AG04449 (cell line): ENCODE measurements at regions not wholly inside any gene's neighbourhood (a gene's known extent, or its start where the extent isn't known, plus 50 kb on each side); places are given as distances from the start of the nearest gene placed in this dataset.
"Not testable (repeated sequence)": the region's sequence is repeated elsewhere in the genome, so short reads cannot be mapped to it uniquely, and the experiment has no call there.

ENCODE experiments used
- CTCF ChIA-PET: fragments of 350-600 bp; formaldehyde crosslinking; extraction: SDS; loops from one replicate; lab custom pipeline; 2021; ENCODE audit warnings: antibody characterized with exemption; lab: Yijun Ruan, JAX
- POLR2A ChIA-PET: fragments of 400-600, 350-600 bp; formaldehyde crosslinking; extraction: SDS; loops from one replicate; lab custom pipeline; 2020; ENCODE audit warnings: antibody characterized with exemption, inconsistent platforms; lab: Yijun Ruan, JAX
- DNase-seq: peaks from one replicate; pipeline ENCODE4 v3.0.0-alpha.2; 2010; ENCODE audit warnings: low read depth, low spot score
- H3K4me3 ChIP-seq: 2 replicates; pipeline ENCODE4 v1.5.1; 2011; ENCODE audit warnings: low read depth, mild to moderate bottlenecking, control low read depth, low read length

DNA sequence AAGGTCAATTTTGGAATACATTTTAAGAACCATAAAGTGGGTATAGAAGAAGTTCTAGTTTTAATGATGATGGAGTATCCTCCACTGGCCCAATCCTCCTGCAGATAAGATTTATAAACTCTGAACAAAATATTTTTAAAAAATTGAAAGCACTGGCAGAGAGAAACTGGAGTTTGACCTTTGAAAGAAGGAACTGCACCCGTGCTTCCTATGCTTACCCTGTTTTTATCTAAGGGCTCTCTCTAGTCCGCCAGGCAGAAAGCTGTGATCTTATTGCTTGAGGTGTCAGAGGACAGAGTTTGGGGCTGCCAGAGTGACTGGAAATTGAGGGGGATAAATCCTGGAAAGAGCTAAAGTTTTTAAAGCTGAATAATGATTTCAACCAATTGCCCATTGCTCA, 282.6 kb downstream of the BCL2L11 start:
- CTCF ChIA-PET, POLR2A ChIA-PET, H3K4me3 ChIP-seq, DNase-seq: not testable (repeated sequence)

DNA sequence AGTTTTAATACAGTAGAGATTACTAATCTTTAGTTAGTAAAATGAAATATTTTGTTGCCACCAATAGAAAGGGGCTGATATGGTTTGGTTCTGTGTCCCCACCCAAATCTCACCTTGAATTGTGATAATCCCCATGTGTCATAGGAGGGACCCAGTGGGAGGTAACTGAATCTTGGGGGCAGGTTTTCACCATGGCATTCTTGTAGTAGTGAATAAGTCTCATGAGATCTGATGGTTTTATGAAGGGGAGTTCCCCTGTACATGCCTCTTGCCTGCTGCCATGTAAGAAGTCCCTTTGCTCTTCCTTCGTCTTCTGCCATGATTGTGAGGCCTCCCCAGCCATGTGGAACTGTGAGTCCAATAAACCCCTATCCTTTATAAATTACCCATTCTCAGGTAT, 285.9 kb downstream of the BCL2L11 start:
- POLR2A ChIA-PET, H3K4me3 ChIP-seq, CTCF ChIA-PET, DNase-seq: not testable (repeated sequence)

DNA sequence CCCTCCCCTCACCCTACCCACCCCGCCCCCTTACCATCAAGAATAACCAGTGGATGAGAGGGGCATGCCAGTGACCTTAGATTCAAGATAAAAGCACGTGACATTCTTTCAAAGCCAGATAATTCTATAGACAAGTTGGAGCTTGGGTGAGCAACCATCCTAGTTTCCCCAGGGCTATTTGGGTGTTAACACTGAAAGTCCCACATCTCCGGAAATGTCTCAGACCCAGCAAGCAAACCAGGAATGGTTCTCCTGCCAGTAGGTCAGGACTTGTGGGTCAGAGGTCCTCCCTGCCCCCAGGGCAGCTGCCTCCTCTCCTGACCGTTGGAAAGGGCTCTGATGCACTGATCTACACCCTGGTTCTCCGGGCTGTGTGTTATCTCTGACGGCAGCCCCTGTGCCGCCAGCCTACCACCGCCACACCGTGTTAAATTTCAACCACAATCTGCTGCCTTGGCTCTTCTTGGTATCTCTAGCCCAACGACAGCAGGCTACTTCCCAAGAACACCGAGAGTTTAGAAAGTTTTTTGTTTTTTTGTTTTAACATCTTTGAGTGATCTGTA, 287.0 kb downstream of the BCL2L11 start:
- DNase-seq, CTCF ChIA-PET, H3K4me3 ChIP-seq, POLR2A ChIA-PET: not testable (repeated sequence)

DNA sequence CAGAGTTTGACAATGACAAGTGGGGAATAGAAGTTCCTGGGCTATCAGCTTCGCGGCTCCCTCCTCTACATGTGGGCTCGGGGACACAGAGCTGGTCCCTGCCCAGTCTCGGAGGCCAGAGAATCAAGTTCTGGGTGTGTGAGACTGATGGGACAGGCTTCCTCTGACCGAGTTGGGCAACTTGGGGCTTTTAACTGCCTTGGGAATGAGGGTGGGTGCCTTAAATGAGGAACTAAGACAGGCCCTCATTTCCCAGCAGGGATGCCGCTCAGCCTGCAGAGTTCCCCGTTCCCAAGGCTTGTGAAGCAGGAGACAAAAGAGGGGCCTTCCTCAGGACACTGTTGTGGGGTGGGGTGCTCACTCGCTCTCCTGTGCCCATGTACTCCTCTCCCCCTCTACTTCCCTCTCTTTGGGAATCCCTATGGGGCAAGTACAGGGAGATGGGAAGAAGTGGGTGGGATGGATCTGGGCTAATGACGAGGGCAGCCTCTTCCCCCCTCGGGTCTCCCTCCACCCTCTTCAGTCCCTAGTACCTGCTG, 290.2 kb downstream of the BCL2L11 start:
- CTCF ChIA-PET, DNase-seq, H3K4me3 ChIP-seq, POLR2A ChIA-PET: not testable (repeated sequence)

DNA sequence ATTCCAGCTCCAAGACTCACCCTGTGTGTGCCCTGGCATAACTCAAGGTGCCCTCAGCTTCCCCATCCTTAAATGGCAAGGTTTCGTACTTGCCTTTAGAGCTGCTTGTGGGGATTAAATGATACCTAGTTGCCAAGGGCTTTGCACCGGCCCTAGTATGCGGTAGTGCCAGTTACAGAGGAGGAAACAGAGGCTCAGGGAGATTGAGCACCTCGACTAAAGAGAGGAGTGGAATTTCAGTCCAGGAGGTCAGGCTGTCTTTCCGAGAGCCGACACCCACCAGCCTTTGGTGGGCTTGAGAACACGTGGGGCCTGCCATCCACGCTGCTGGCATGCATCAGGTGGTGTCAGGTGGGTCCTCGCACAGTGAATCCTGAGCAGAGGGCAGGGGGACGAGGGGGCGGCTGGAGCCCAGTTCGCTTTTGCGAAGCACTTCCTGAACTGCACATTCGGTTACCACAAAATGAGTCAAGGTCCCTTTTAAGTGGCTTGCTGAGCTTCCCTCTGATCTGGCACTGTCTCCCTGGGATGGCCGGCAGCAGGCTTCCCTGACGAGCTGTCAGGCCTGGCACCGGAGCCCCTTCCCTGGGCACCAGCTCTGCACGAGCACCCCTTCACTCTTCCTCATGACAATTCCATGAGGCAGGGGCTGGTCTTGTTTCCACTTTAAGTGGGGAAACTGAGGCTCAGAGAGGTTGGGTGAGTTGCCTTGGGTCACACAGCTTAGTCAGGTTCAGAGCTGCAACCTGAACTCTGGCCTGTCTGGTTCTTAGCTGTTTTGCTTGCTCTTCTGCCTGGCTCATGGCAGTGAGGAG, 291.4 kb downstream of the BCL2L11 start:
- CTCF ChIA-PET, result not testable (repeated sequence)

DNA sequence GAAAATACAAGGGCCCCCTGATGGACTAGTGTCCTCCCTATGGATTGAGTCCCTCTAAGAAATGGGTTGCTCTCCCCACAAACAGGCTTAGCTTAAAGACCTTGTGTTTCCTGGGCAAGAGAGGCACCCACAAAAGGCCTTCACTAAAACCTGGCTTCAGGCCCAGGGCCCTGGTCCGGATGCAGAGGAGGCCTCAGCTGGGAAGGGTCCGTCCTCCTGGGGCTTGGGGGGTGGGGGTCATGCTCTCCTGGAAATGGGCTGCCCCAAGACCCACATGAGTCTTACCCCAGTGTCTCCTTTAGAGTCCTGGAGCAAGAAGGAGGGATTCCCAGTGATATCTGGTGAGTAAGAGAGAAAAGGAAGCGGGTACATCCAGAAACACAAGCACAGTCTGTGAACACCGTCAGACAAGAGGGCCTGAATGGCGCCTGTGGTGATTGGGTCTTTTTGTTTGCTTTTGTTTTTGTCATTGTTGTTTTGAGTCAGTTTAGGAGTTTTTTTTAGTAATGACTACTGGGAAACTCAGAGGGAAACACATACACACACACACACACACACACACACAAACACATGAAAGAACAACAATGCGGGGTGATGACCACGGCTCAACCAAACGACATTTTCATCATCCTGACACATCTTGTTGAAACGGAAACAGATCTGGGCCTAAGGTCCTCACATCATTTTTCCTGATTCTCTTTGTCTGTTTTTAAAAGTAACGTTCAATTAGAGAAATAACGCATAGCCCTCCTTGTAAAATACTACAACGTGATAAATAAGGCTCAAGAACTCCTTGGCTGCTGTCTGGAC, 292.3 kb downstream of the BCL2L11 start:
- H3K4me3 ChIP-seq, CTCF ChIA-PET, POLR2A ChIA-PET, DNase-seq: not testable (repeated sequence)

More for the DNA sequence above, 291.4 kb downstream of the BCL2L11 start:
- H3K4me3 ChIP-seq, POLR2A ChIA-PET, DNase-seq: not testable (repeated sequence)

DNA sequence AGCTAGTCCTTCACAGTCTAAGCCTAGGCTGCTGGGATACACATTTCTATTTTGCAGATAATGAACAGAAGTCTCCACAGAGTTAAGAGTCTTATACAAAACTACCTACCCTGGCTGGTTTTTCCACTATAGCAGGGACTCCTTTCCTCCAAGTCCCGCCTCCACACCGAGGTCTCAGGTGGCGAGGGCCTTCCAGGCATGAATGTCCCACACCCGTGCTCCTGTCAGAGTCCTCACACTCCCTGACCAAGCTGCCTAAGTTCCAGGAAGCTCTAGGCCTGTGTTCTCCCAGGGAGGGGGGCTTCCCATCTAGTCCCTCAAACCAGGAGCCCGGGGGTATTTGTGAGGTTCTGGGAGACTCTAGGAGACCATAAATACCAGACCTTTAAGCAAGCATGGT, 293.2 kb downstream of the BCL2L11 start:
- CTCF ChIA-PET, H3K4me3 ChIP-seq, DNase-seq, POLR2A ChIA-PET: not testable (repeated sequence)

DNA sequence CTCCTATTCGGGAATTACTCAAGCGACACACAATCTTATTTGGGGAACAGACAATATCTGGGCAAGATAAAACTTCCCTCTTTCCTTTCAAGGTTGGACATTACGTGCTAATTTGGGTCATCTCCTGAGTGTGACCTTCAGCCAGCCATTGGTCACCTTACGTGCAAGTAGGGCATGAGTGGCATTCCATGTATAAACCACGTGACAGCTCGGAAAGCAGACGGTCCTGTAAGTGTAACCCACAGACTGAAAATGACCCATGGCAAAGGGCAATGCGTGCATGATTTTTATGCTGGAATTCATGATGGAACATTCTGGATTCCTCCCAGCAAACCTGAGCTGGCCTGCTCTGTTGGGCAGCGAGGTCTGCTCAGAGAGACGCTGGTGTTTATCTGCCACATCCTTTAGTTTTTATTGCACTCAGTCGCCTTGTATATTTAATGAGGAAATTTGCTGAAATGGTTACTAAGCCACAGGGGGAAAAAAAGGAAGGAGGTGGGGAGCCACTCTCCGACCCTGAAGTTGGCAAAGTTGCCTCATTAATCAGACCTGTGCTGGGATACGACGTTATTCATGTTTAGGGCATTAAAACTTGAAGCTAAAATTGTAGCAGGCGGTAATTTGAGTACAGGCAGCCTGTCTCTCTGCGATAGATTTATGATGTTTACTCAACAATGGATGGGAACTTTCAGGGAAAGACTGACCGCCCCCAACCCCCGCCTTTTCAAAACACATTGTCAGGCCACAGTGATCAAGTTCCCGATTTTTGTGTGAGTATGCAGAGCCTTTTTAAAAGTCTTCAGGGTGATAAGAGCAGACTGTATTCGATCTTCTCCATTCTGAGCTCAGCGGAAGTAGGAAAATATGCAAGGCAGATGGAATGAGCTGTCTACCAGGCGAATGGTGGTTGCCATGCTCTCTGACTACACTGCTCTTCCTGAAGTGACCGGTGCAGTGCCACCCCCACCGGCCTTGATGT, 295.3 kb downstream of the BCL2L11 start:
- DNase-seq, POLR2A ChIA-PET, CTCF ChIA-PET, H3K4me3 ChIP-seq: not testable (repeated sequence)

DNA sequence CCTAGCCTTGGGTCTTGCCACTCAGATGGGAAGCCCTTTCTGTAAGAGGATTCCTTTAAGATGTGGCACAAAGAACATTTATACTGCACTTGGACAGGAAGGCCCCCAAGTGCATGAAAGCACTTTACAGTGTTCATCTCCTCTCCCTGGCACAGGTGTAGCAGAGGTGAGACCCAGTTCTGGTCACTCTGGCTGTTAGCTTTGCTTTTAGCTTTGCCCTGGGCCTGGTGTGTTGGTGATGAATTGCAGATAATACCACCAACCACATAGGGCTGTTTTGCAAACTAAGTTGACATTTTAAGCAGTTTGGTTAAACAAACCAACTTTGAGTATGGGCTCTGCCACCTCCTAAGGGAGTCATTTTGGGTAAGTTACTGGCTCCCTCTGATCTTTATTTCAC, 296.3 kb downstream of the BCL2L11 start:
- POLR2A ChIA-PET, H3K4me3 ChIP-seq, CTCF ChIA-PET, DNase-seq: not testable (repeated sequence)

DNA sequence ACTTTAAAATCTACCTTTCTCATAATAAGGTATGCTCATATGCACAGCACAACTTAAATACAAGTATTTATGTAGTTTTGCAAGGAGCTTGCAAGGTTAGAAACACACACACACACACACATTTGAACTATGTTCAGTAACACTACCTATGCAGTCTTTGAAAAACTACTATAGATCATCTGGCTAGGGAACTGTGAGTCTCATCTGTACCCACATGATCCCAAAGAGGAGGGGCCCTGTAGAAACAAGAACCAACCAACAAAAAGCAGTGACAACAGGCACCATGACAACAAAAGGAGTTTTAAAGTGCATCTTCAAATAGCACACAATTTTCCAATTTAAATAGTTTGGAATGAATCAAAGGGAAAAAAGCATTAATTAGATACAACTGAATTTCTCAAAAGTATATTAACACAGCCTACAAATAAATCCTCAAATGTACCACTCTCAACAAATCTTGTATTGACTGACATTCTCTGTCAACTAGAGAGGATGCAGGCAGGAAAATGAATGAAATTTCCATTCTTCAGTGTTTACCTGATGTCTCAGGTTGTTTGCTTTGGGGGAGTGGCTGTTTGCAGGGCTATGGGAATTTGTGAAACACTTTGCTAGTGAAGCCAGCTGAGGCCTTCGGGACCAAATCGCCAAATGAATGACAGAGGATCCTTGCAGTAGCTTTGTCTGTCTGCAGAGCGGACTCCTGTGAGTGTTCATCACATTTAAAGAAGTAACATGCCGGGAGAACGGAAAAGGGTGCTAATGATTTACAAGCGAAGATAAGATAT, 297.6 kb downstream of the BCL2L11 start:
- DNase-seq, POLR2A ChIA-PET, H3K4me3 ChIP-seq, CTCF ChIA-PET: not testable (repeated sequence)

DNA sequence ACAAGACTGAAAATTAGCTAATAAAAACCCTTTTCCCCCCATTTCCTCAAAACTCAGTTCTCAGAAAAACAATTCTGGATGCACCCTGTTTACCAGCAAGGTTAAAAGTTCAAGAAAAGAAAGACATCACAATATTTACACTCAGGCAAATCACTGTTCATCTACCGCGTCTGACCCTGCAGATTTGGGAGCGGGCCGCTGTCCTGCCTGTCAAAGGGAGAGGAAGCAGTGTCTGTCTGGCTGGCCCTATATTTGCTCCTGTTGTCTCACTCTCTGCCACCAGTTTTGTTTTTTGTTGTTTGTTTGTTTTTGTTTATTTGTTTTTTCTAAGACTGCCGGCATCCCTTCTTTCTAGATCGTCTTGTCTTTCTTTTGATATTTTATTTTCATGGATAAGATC, 299.4 kb downstream of the BCL2L11 start:
- H3K4me3 ChIP-seq, CTCF ChIA-PET, POLR2A ChIA-PET, DNase-seq: not testable (repeated sequence)

DNA sequence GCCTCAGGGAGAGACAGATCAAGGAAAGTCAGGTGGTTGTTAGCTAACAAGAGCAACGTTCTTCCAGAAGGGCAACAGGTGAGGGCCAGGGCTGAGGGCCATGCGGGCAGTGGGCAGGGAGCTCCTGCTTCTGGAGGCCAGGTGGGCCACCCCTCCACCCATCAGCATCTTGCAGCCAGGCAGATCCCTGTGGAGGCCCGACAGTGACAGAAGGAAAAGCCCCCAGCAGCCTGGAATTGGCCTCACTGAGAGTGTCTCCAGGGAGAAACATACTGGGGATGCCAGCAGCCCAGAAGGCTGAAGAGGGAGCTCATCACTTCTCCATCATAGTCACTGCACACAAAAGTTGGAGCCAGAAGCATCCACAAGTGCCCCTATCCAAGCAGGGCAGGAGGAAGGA, 300.1 kb downstream of the BCL2L11 start:
- CTCF ChIA-PET, POLR2A ChIA-PET, DNase-seq: not testable (repeated sequence)

DNA sequence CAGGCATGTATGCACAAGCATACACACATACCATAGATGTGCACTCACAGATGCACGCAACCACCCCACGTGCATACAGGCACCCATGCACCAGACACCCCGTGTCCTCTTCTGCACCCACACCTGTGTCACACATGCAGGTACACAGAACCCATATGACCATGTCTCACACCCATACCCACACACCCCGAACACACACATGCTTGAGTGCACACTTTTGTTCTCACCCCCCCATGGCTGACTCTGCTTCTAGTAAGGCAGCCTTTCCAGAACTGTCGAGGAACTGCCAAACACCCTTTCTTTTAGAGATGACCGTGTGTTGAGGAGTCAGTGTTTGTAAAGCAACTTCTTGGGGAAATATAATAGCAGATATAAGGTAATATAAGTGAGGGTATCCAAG, 301.2 kb downstream of the BCL2L11 start:
- CTCF ChIA-PET, result not testable (repeated sequence)

More for the DNA sequence above, 300.1 kb downstream of the BCL2L11 start:
- not testable (repeated sequence) for H3K4me3 ChIP-seq

DNA sequence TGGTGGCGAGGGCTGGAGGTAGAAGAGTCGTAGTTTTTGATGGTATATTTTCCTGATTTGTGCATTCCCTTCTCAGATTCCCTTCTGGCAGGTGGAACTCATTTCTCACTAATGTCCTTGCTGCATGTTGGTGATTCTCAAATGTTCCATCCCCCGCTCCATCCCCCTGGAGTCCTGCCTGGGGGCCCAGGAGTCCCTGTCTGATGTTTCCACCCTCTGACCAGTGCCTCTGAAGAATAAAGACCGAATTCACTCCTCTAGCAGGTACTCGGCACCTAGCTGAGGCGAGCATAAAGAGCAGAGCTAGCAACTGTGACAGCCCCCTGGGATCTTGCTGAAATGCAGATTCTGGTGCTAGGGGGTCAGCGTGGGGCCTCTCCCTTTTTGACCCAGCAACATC, 301.8 kb downstream of the BCL2L11 start:
- DNase-seq, POLR2A ChIA-PET, CTCF ChIA-PET, H3K4me3 ChIP-seq: not testable (repeated sequence)

More for the DNA sequence above, 301.2 kb downstream of the BCL2L11 start:
- DNase-seq, POLR2A ChIA-PET, H3K4me3 ChIP-seq: not testable (repeated sequence)

DNA sequence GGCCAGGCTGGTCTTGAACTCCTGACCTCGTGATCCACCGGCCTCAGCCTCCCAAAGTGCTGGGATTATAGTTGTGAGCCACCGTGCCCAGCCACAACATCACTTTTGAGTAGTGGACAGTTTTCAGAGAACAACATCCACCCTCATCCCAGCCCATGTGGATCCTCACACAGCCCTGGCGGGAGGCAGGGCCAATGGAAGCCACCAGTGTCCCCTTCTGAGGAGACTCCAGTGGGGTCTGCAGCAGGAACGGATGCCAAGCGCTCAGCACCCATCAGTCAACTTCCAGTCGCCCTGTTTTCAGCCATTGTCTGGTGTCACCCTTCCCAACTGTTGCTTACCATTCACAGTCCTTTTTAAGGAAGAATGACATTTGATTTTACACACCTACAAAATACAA, 302.5 kb downstream of the BCL2L11 start:
- POLR2A ChIA-PET, CTCF ChIA-PET, H3K4me3 ChIP-seq, DNase-seq: not testable (repeated sequence)
